Kidney (tissue), 13 donors: ENCODE measurements at regions not wholly inside any gene's neighbourhood (a gene's known extent, or its start where the extent isn't known, plus 50 kb on each side); places are given as distances from the start of the nearest gene placed in this dataset.

ENCODE experiments used
- DNase-seq, 5 donors: peaks; one replicate each; pipeline ENCODE4 v3.0.0-alpha.2; 2013 to 2020
- FAIRE-seq: peaks from 2 replicates; lab custom pipeline; 2012; peaks lifted over from hg19 to GRCh38; lab: Jason Lieb, UNC
- H3K27ac ChIP-seq, 2 donors: one replicate each; pipeline ENCODE4 v1.7.0; 2013; ENCODE audit warnings: low read depth in 2 of 2, low read length in 2 of 2, inconsistent platforms in 1 of 2
- H3K27me3 ChIP-seq: one replicate; pipeline ENCODE4 v1.7.1; 2013; ENCODE audit warnings: low read length, inconsistent platforms; ENCODE audit not compliant: control insufficient read depth, insufficient read depth
- H3K36me3 ChIP-seq, 3 donors: one replicate each; pipeline versions ENCODE4 v1.7.0 to v1.7.1; 2013; ENCODE audit warnings: low read length in 3 of 3, control low read depth in 1 of 3, inconsistent platforms in 1 of 3; ENCODE audit not compliant: insufficient read depth in 3 of 3, control insufficient read depth in 2 of 3
- H3K4me1 ChIP-seq, 3 donors: one replicate each; pipeline versions ENCODE4 v1.7.0 to v1.7.1; 2013; ENCODE audit warnings: low read length in 3 of 3, inconsistent platforms in 1 of 3, low read depth in 1 of 3; ENCODE audit not compliant: control insufficient read depth in 2 of 3, insufficient read depth in 2 of 3
- H3K4me3 ChIP-seq, 3 donors: one replicate each; pipeline versions ENCODE4 v1.7.0 to v1.8.1; 2013; ENCODE audit warnings: low read length in 3 of 3, control low read depth in 1 of 3, inconsistent platforms in 1 of 3
- H3K9ac ChIP-seq, 3 donors: one replicate each; pipeline versions ENCODE4 v1.7.0 to v1.7.1; 2013; ENCODE audit warnings: low read length in 3 of 3, control low read depth in 1 of 3, inconsistent platforms in 1 of 3
- H3K9me3 ChIP-seq, 3 donors: one replicate each; pipeline versions ENCODE4 v1.7.0 to v1.7.1; 2013; ENCODE audit warnings: low read length in 3 of 3, control low read depth in 1 of 3, inconsistent platforms in 1 of 3; ENCODE audit not compliant: control insufficient read depth in 2 of 3, insufficient read depth in 1 of 3
- CTCF ChIP-seq: IDR thresholded peaks from 3 replicates; pipeline ENCODE4 v1.5.1; 2012; ENCODE audit warnings: mild to moderate bottlenecking, moderate library complexity, borderline replicate concordance; ENCODE audit not compliant: insufficient read depth; ENCODE audit errors: extremely low read depth
- intact Hi-C: fragments of 100-400 bp; cut with DNase I; formaldehyde crosslinking; loops from one replicate; pipeline ENCODE4 v1.11.1; 2022
- donor health status: control.
- donor health status: control.
- donor health status: control.
- donor health status: control.
- donor health status: control.
- donor health status: DM: yes; HTN: yes; CAD: no.
- donor health status: Normal renal cell carcinoma (clear cell type).

GRCh38 chr2:212854771-212855170, 296.6 kb downstream of the IKZF2 start:
- Histone ChIP-seq H3K4me1 (no peaks in the 10 kb centered on the region), H3K27ac (no peak overlapping the region), H3K27me3 (no peaks in the 10 kb centered on the region), H3K36me3 (no peaks in the 10 kb centered on the region), H3K9ac (no peak overlapping the region), H3K4me3 (no peak overlapping the region), H3K9me3 (no peaks in the 10 kb centered on the region)
- no peak for FAIRE-seq
- peak in 2 of 5 donors; percentile 32 to 53 for DNase-seq
- intact Hi-C loops: no loop called here
- TF ChIP-seq CTCF: no peak

GRCh38 chr2:212854116-212854515, 297.3 kb downstream of the IKZF2 start:
- Histone ChIP-seq H3K4me3 (no peak overlapping the region), H3K9me3 (no peaks in the 10 kb centered on the region), H3K27ac (no peak overlapping the region), H3K36me3 (no peaks in the 10 kb centered on the region), H3K4me1 (no peaks in the 10 kb centered on the region), H3K27me3 (no peaks in the 10 kb centered on the region), H3K9ac (no peak overlapping the region)
- FAIRE-seq (no peak), DNase-seq (no peak)
- TF ChIP-seq CTCF: no peak
- intact Hi-C loops: no loop called here

- Histone ChIP-seq H3K27ac (no peak overlapping the region), H3K36me3 (no peaks in the 10 kb centered on the region), H3K27me3 (no peaks in the 10 kb centered on the region), H3K4me3 (no peak overlapping the region), H3K9ac (no peak overlapping the region), H3K4me1 (no peaks in the 10 kb centered on the region), H3K9me3 (no peaks in the 10 kb centered on the region)
- FAIRE-seq (no peak), DNase-seq (no peak)
- TF ChIP-seq CTCF: no peak
- intact Hi-C loops: no loop called here
Measured at GRCh38 chr2:212845941-212846340, 305.5 kb downstream of the IKZF2 start.
